ENCODE measurements at regions not wholly inside any gene's neighbourhood (a gene's known extent, or its start where the extent isn't known, plus 50 kb on each side); places are given as distances from the start of the nearest gene placed in this dataset.
A peak's percentile ranks its signal among the peaks of the same experiment; 100 is the strongest.
"Not testable (repeated sequence)": the region's sequence is repeated elsewhere in the genome, so short reads cannot be mapped to it uniquely, and the experiment has no call there.

DNA sequence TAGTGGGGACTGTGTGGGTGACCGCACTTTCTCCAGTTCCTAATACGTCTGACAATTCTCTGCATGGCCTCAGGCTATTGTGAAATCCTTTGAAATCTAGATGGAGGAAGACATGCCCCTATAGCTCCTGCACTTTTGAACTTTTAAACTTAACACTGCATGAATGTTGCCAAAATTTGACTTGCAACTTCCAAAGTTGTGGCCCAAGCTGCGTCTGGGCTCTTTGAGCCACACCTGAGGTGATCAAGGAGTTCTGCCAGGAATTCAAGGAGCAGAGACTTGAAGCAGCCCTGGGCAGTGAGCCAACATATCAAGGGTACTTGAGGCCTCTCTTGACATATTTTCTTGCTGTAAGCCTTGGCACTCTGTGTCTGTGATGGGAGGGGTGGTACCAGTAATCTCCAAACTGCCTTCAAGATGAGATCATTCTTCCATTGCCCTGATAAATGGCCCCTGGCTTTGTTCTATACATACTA, 1336.1 kb upstream of the CDH9 start:
- peak; percentile 91 for FAIRE-seq

DNA sequence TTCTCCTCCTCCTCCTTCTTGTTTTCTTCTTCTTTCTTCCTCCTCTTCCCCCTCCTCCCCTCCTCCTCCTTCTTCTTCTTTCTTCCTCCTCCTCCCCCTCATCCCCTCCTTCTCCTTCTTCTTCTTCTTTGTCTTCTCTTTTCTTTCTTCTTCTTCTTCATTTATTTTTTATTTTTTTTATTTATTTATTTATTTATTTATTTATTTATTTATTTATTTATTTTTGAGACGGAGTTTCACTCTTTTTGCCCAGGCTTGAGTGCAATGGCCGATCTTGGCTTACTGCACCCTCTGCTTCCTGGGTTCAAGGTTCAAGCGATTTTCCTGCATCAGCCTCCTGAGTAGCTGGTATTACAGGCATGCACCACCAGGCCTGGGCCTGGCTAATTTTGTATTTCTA, 1332.5 kb upstream of the CDH9 start:
- no peak for FAIRE-seq
- DNase-seq (ENCODE audit: insufficient read length, low spot score), result no peak

More for the DNA sequence above, 1336.1 kb upstream of the CDH9 start:
- peak; percentile 79 for DNase-seq (ENCODE audit: insufficient read length, low spot score)

- DNase-seq (ENCODE audit: insufficient read length, low spot score) (no peak), FAIRE-seq (no peak)
Measured at GRCh38 chr5:28369418-28369817, 1331.0 kb upstream of the CDH9 start.

DNA sequence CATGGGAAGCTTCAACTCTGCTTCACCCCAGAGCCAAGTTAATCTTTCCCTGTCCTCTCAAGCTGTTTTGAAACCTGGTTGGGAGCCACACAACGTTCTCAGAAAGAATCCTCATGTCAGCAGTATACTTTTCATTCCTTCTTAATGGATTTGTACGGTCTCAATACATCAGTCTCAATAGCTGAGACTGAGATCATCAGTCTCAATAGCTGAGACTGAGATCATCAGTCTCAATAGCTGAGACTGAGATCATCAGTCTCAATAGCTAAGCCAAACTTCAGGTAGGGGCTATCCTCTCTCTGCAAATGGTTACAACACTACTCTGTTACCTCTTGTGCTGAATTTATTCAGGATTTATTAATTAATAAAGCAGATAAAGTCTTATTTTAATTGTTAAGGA, 1317.4 kb upstream of the CDH9 start:
- DNase-seq (ENCODE audit: insufficient read length, low spot score) (no peak), FAIRE-seq (peak; percentile 66)

DNA sequence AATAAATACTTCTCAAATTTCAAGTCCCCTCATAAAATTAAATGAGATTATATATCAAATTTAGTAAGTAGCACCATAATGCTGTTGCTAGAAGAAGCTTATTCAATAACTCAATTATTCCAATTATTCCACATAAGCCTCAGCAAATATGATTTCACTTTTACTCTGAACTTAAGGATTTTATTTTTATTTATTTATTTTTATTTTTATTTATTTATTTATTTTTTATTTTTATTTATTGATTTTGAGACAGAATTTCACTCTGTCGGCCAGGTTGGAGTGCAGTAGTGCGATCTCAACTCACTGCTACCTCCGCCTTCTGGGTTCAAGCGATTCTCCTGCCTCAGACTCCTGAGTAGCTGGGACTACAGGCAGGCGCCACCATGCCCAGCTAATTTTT, 1308.3 kb upstream of the CDH9 start:
- no peak for FAIRE-seq

DNA sequence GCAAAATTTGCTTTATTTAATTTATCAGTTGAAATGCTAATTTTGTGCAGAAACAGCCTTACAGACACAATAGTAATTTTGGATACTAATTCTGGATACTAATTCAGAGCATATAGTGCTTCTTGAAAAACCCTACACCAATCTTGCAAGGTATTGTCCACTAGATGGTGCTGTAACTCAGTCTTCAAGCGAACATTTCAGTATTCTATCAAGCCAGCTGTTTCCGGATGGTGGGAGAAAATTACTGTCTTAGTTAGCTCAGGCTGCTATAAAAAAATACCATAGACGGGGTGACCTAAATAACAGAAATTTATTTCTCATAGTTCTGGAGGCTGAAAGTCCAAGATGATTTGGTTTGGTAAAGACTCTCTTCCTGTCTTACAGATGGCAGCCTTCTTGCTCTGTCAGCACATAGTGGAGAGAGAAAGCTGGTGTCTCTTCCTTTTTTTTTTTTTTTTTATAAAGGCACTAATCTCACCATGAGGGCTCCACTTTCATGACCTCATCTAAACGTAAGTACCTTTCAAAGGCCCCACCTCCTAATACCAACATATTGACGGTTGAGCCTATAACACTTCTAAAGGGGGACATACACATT, 1306.5 kb upstream of the CDH9 start:
- DNase-seq (ENCODE audit: insufficient read length, low spot score) (peak; percentile 21), FAIRE-seq (peak; percentile 69)

More for the DNA sequence above, 1308.3 kb upstream of the CDH9 start:
- DNase-seq (ENCODE audit: insufficient read length, low spot score), result no peak

DNA sequence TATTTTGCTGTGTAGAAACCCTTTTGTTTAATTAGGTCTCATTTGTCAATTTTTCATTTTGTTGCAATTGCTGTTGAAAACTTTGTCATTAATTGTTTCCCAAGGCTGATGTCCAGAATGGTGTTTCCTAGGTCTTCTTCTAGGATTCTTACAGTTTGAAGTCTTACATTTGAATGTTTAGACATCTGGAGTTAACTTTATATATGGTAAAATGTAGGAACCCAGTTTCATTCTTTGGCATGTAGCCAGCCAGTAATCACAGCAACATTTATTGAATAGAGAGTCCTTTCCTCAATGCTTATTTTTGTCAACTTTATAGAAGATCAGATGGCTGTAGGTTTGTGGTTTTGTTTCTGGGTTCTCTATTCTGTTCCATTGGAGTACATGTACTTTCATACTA, 1290.8 kb upstream of the CDH9 start:
- DNase-seq (ENCODE audit: insufficient read length, low spot score) (no peak), FAIRE-seq (no peak)

GRCh38 chr5:28328681-28329080, 1290.3 kb upstream of the CDH9 start:
- no peak for FAIRE-seq

DNA sequence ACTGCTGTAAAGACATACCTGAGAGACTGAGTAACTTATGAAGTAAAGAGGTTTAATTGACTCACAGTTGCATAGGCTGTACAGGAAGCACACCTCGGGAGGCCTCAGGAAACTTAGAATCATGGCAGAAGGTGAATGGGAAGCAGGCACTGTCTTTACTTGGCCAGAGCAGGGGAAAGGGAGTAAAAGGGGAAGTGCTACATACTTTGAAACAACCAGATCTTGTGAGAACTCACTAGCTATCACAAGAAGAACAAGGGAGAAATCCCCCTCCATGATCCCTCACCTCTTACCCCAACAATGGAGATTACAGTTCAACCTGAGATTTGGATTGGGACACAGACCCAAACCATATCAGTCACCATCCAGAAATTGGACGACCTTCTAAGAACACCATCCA, 1285.8 kb upstream of the CDH9 start:
- DNase-seq (ENCODE audit: insufficient read length, low spot score), result no peak
- FAIRE-seq, result peak; percentile 38

More at GRCh38 chr5:28328681-28329080, 1290.3 kb upstream of the CDH9 start:
- no peak for DNase-seq (ENCODE audit: insufficient read length, low spot score)

GRCh38 chr5:28313953-28314352, 1275.6 kb upstream of the CDH9 start:
- DNase-seq (ENCODE audit: insufficient read length, low spot score) (no peak), FAIRE-seq (no peak)

GRCh38 chr5:28313321-28313951, 1275.0 kb upstream of the CDH9 start:
- DNase-seq (ENCODE audit: insufficient read length, low spot score) (peak; percentile 21), FAIRE-seq (peak; percentile 23)

DNA sequence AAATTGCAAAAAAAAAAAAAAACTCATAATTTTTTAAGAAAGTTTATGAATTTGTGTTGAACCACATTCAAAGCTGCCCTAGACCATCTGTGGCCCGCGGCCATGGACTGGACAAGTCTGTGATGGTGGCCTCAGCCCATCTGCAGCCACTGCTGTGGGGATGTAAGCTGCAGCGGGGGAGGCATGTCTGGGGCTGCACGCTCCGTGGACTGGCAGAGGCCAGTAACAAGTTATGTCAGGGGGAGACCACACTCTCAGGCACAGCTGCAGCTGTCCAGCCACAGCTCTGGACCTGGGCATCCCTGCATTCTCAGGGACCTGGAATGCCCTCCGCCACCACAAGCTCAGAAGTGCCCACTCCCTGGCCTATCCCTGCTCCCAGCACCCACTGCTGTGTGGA, 1272.3 kb upstream of the CDH9 start:
- DNase-seq (ENCODE audit: insufficient read length, low spot score), result no peak
- peak; percentile 44 for FAIRE-seq

- FAIRE-seq (no peak), DNase-seq (ENCODE audit: insufficient read length, low spot score) (no peak)
Measured at GRCh38 chr5:28305891-28306290, 1267.5 kb upstream of the CDH9 start.

DNA sequence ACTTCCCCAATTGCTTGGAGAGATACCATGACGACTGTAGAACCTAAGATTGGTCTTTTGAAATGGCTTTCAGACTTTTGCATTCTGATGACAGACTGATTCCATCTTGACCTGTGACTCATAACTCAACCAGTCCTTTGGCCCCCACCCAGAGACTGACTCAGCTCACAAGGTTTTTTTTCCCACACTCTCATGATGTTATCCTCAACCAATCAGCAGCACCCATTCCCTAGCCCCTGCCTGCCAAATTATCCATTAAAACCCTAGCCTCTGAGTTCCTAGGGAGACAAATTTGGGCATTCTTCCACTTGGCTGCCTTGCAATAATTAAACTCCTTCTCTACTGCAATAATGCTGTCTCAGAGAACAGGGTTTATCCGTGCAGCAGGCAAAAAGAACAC, 1263.3 kb upstream of the CDH9 start:
- peak; percentile 36 for FAIRE-seq

GRCh38 chr5:28296254-28297013, 1258.0 kb upstream of the CDH9 start:
- FAIRE-seq (peak; percentile 20), DNase-seq (ENCODE audit: insufficient read length, low spot score) (no peak)

More for the DNA sequence above, 1263.3 kb upstream of the CDH9 start:
- DNase-seq (ENCODE audit: insufficient read length, low spot score), result peak; percentile 34

DNA sequence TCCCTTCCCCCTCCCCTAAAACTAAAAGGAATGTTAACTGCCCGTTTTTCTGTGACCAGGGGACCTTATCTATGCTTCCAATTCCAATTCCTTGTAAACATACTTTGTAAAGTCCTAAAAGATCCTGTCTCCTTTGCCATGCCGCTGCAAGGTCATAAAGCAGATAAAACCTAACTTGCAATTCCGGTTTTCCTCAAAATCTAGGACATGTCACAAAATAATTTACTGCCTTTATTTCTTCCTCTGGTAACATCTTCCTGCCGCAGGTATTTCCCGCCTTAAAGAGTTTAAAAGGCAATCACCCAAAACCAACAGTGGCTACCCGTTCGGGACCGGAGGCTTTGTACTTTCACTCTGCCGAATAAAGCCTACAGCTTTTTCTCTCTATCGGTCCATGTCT, 1248.6 kb upstream of the CDH9 start:
- not testable (repeated sequence) for FAIRE-seq; DNase-seq (ENCODE audit: insufficient read length, low spot score)

DNA sequence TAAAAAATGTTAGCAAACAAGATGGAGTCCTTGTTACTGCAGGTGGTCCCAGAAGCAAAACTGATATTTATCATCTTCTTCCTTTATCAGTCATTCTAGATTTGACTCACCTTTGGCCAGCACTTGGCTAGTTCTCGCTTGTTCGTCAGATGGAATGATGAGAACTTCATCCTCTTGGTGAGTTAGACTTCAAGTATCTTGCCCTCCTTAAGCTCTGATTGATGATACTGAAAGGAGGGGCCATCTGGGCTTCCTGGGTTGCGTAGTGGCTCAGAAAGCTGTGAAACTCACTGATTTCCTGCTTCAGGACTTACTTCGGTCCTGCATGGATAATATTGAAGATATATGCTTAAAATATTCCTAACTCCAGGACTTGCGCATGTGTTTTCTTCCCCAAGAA, 1248.2 kb upstream of the CDH9 start:
- FAIRE-seq (peak; percentile 76), DNase-seq (ENCODE audit: insufficient read length, low spot score) (peak; percentile 41)

DNA sequence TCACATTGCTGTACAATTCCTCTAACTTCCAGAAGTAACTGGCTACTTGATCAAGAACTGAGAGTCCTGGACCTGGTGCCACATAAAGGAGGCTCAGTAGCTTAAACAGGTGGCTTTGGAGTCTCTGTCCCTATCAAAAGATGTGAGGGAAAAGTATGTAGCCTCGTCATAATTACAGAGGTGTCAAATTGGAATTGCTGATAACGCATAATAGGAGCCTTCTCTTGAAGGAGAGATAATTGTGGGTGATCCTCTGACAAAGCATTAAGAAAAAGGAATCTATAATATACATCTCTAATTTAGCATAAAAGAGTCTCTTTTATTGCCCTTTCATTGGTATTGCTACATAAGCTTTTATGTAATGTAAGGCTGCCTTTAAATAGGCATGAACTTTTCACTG, 1246.4 kb upstream of the CDH9 start:
- no peak for FAIRE-seq
- no peak for DNase-seq (ENCODE audit: insufficient read length, low spot score)

- FAIRE-seq (no peak), DNase-seq (ENCODE audit: insufficient read length, low spot score) (peak; percentile 14)
Measured at GRCh38 chr5:28281351-28281750, 1243.0 kb upstream of the CDH9 start.

- no peak for DNase-seq (ENCODE audit: insufficient read length, low spot score)
Measured at GRCh38 chr5:28275931-28276330, 1237.5 kb upstream of the CDH9 start.

GRCh38 chr5:28269978-28270377, 1231.6 kb upstream of the CDH9 start:
- peak; percentile 40 for FAIRE-seq

More at GRCh38 chr5:28275931-28276330, 1237.5 kb upstream of the CDH9 start:
- FAIRE-seq, result no peak

DNA sequence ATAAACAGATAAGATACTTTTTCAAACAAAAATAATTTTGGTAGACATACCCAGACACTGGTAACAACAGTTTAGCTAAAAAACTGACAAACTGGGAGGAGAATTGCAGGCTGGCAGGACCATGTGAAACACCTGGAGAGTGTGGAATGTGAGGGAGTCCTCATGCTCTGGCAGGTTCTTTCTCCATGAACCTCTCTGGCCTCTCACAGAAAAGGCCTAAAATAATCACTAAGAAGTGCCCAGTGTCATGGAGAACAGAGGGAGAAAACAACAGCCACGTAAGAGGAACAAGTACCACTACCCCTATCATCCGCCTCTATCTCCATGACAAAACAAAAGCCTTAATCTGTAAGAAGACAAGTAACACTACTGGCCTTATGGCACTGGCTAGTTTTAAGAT, 1227.5 kb upstream of the CDH9 start:
- FAIRE-seq (no peak), DNase-seq (ENCODE audit: insufficient read length, low spot score) (no peak)

More at GRCh38 chr5:28269978-28270377, 1231.6 kb upstream of the CDH9 start:
- no peak for DNase-seq (ENCODE audit: insufficient read length, low spot score)
